SK-N-SH (cell line): ENCODE measurements at regions not wholly inside any gene's neighbourhood (a gene's known extent, or its start where the extent isn't known, plus 50 kb on each side); places are given as distances from the start of the nearest gene placed in this dataset.

Source experiments
- CTCF ChIA-PET: fragments of 300-600, 350-600 bp; formaldehyde crosslinking; extraction: SDS; loops from one replicate; lab custom pipeline; 2021; lab: Yijun Ruan, JAX
- POLR2A ChIA-PET: fragments of 350-600 bp; sonication (Branson Sonifier 250); formaldehyde crosslinking; extraction: SDS; loops from one replicate; lab custom pipeline; 2020; ENCODE audit warnings: antibody characterized with exemption, inconsistent platforms; lab: Yijun Ruan, JAX
- DNase-seq: peaks from one replicate; pipeline ENCODE4 v3.0.0; 2012
- H2AFZ ChIP-seq: fragments of 200-600 bp; sonication (generic); 2 replicates; pipeline ENCODE4 v1.8.1; 2016; ENCODE audit warnings: antibody characterized with exemption, mild to moderate bottlenecking, low read depth
- H3F3A ChIP-seq: fragments of 200-600 bp; sonication (generic); replicated peaks from 2 replicates; pipeline ENCODE3; 2016; ENCODE audit warnings: antibody characterized with exemption, mild to moderate bottlenecking; ENCODE audit not compliant: insufficient read depth
- H3K27ac ChIP-seq, 2 experiments: fragments of 200-500 bp in 1 of 2; fragments of 200-600 bp in 1 of 2; sonication (Bioruptor generic) in 1 of 2; sonication (generic), shearing (Covaris generic) in 1 of 2; 2 replicates each; pipeline versions ENCODE4 v1.5.1 to v1.6.1; 2014 to 2016; ENCODE audit warnings: low read depth in 2 of 2, inconsistent platforms in 1 of 2, low read length in 1 of 2, mild to moderate bottlenecking in 1 of 2, mixed read lengths in 1 of 2
- H3K27me3 ChIP-seq: fragments of 200-600 bp; sonication (generic), shearing (Covaris generic); 2 replicates; pipeline ENCODE4 v1.6.1; 2016; ENCODE audit warnings: mixed run types; ENCODE audit not compliant: insufficient read depth
- H3K36me3 ChIP-seq, 2 experiments: fragments of 200-500 bp in 1 of 2; fragments of 200-600 bp in 1 of 2; sonication (Bioruptor generic) in 1 of 2; sonication (generic) in 1 of 2; replicated peaks in 1 of 2; 2 replicates each; pipeline versions ENCODE3 to v1.5.1; 2014 to 2016; ENCODE audit warnings: low read length in 1 of 2, mild to moderate bottlenecking in 1 of 2; ENCODE audit not compliant: insufficient read depth in 2 of 2, control insufficient read depth in 1 of 2
- H3K4me1 ChIP-seq, 2 experiments: fragments of 200-500 bp in 1 of 2; fragments of 200-600 bp in 1 of 2; sonication (Bioruptor generic) in 1 of 2; sonication (generic), shearing (Covaris generic) in 1 of 2; 2 replicates each; pipeline versions ENCODE4 v1.5.1 to v1.6.1; 2014 to 2016; ENCODE audit warnings: low read depth in 1 of 2, low read length in 1 of 2, mixed run types in 1 of 2; ENCODE audit not compliant: insufficient read depth in 2 of 2, control insufficient read depth in 1 of 2
- H3K4me2 ChIP-seq: fragments of 200-600 bp; sonication (generic), shearing (Covaris generic); 2 replicates; pipeline ENCODE4 v1.6.1; 2017; ENCODE audit warnings: mixed run types
- H3K4me3 ChIP-seq, 2 experiments: fragments of 200-500 bp in 1 of 2; fragments of 200-600 bp in 1 of 2; sonication (Bioruptor generic) in 1 of 2; sonication (generic), shearing (Covaris generic) in 1 of 2; 2 replicates each; pipeline versions ENCODE4 v1.5.1 to v1.8.1; 2014 to 2016; ENCODE audit warnings: low read depth in 2 of 2, inconsistent platforms in 1 of 2, low read length in 1 of 2, mild to moderate bottlenecking in 1 of 2, mixed read lengths in 1 of 2, moderate library complexity in 1 of 2
- H3K79me2 ChIP-seq: fragments of 200-600 bp; sonication (generic); 2 replicates; pipeline ENCODE4 v1.8.1; 2017; ENCODE audit warnings: mild to moderate bottlenecking; ENCODE audit not compliant: insufficient read depth
- H3K9ac ChIP-seq: fragments of 200-600 bp; sonication (generic); 2 replicates; pipeline ENCODE4 v1.6.1; 2017; ENCODE audit warnings: mixed run types
- H3K9me2 ChIP-seq: fragments of 200-600 bp; sonication (generic); 2 replicates; pipeline ENCODE4 v1.6.1; 2017; ENCODE audit warnings: mixed run types
- H3K9me3 ChIP-seq: fragments of 200-600 bp; sonication (generic); 2 replicates; pipeline ENCODE4 v1.6.1; 2017; ENCODE audit warnings: mixed run types, mild to moderate bottlenecking, moderate library complexity
- H4K20me1 ChIP-seq: fragments of 200-600 bp; sonication (generic); 2 replicates; pipeline ENCODE4 v1.6.1; 2017; ENCODE audit warnings: mild to moderate bottlenecking, mixed run types; ENCODE audit not compliant: insufficient read depth
- CHD2 ChIP-seq: fragments of 150-350 bp; IDR thresholded peaks from 2 replicates; pipeline ENCODE4 v1.6.1; 2018; ENCODE audit warnings: low read length; ENCODE audit not compliant: partially characterized antibody
- EZH2phosphoT487 ChIP-seq: fragments of 200-600 bp; sonication (generic); IDR thresholded peaks from 2 replicates; pipeline ENCODE4 v1.6.1; 2017; ENCODE audit warnings: low read depth, mixed run types, mild to moderate bottlenecking, antibody characterized with exemption, moderate library complexity, borderline replicate concordance
- FOXM1 ChIP-seq: IDR thresholded peaks from 2 replicates; pipeline ENCODE4 v1.4.0; 2012; ENCODE audit warnings: low read depth, mild to moderate bottlenecking
- GATA2 ChIP-seq: sonication (generic); formaldehyde crosslinking; IDR thresholded peaks from 2 replicates; pipeline ENCODE4 v1.5.0; 2020; ENCODE audit warnings: mild to moderate bottlenecking, missing genetic modification reagents
- RAD21 ChIP-seq: IDR thresholded peaks from 2 replicates; pipeline ENCODE4 v1.6.1; 2012; ENCODE audit warnings: mild to moderate bottlenecking, low read length
- SMC3 ChIP-seq: IDR thresholded peaks from 2 replicates; pipeline ENCODE4 v1.6.1; 2012; ENCODE audit warnings: low read depth, low read length, improper control_type of control experiment
- TAF1 ChIP-seq: IDR thresholded peaks from 2 replicates; pipeline ENCODE4 v1.6.1; 2012; ENCODE audit warnings: low read depth, mild to moderate bottlenecking, low read length, moderate library complexity, borderline replicate concordance
- whole genome bisulfite sequencing: methylation state at CpG from one replicate; pipeline ENCODE4 v1.1.6; 2017; ENCODE audit warnings: low lambda C conversion rate; 5-methylcytosine and 5-hydroxymethylcytosine counted together
- TF ChIP-seq, protein P1 (sequence below): IDR thresholded peaks from 2 replicates; pipeline ENCODE4 v1.6.1; 2012; ENCODE audit warnings: mild to moderate bottlenecking, low read depth, low read length, moderate library complexity
- TF ChIP-seq, protein P2 (sequence below): fragments of 200-600 bp; sonication (generic); IDR thresholded peaks from 2 replicates; pipeline ENCODE4 v1.6.1; 2017; ENCODE audit warnings: antibody characterized with exemption, mild to moderate bottlenecking, moderate library complexity

GRCh38 chr9:22241611-22242010, 205.0 kb upstream of the DMRTA1 start (continued):
- no peak for TF ChIP-seq FOXM1
- no peak for TF ChIP-seq TAF1
- no peak for TF ChIP-seq CHD2

DNA sequence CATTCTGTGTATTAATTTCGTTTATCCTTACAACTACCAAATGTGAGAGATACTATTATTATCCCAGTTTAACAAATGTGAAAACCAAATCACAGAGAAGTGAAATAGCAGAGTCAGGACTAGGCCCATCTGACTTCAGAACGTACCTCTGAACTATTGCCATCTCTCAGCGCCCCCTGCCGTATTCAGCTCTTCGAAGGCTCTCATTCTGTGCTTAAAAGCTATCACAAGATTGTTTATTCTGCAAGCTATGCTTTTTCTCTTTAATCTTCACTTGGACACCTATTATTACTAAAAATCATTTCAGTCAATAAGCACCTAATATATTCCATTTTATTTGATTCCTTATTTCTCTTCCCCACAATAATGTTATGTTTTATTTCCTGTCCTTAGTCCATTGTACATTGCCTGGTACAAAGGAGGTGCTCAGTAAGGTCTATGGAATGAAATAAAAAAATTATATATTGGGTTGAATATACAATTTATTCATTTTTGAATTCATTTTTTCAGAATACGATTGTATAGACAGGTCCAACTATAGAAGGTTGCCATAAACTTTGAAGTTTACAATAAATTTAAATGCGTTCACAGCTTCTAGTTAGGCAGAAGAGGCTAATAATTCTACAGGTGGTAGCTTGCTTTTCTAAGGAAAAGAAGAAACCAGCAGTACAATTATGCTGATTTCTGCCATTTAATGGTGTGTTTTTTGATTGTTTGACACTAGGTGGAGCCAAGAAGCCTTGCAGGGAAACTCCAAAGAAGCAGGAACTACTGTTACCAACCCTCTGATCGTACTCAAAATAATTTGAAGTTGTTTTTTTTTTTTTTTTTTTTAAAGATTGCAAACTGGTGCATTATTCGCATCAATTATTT, 202.2 kb upstream of the DMRTA1 start:
- Histone ChIP-seq H3K4me1 (no peaks in the 10 kb centered on the region), H4K20me1 (no peaks in the 10 kb centered on the region), H3K27me3 (peaks cover 5% of the 10 kb centered on the region; the same call in 1 of the 2 replicates), H3K27ac (no peak overlapping the region), H3K9ac (no peak overlapping the region), H3K36me3 (no peaks in the 10 kb centered on the region), H3K9me2 (no peaks in the 10 kb centered on the region), H2AFZ (no peak overlapping the region), H3K4me3 (peak overlapping the region in 1 of 2 experiments; percentile 15; a peak in 1 of 4 replicates), H3K4me2 (no peak overlapping the region), H3K79me2 (no peaks in the 10 kb centered on the region), H3F3A (no peaks in the 10 kb centered on the region), H3K9me3 (no peaks in the 10 kb centered on the region)
- TF ChIP-seq GATA2 (CRISPR knock-in tag) (no peak), EZH2phosphoT487 (no peak), SMC3 (peak; percentile 42), RAD21 (peak; percentile 61)
- TF ChIP-seq, protein P1, sequence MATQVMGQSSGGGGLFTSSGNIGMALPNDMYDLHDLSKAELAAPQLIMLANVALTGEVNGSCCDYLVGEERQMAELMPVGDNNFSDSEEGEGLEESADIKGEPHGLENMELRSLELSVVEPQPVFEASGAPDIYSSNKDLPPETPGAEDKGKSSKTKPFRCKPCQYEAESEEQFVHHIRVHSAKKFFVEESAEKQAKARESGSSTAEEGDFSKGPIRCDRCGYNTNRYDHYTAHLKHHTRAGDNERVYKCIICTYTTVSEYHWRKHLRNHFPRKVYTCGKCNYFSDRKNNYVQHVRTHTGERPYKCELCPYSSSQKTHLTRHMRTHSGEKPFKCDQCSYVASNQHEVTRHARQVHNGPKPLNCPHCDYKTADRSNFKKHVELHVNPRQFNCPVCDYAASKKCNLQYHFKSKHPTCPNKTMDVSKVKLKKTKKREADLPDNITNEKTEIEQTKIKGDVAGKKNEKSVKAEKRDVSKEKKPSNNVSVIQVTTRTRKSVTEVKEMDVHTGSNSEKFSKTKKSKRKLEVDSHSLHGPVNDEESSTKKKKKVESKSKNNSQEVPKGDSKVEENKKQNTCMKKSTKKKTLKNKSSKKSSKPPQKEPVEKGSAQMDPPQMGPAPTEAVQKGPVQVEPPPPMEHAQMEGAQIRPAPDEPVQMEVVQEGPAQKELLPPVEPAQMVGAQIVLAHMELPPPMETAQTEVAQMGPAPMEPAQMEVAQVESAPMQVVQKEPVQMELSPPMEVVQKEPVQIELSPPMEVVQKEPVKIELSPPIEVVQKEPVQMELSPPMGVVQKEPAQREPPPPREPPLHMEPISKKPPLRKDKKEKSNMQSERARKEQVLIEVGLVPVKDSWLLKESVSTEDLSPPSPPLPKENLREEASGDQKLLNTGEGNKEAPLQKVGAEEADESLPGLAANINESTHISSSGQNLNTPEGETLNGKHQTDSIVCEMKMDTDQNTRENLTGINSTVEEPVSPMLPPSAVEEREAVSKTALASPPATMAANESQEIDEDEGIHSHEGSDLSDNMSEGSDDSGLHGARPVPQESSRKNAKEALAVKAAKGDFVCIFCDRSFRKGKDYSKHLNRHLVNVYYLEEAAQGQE, result no peak
- TF ChIP-seq, protein P2, sequence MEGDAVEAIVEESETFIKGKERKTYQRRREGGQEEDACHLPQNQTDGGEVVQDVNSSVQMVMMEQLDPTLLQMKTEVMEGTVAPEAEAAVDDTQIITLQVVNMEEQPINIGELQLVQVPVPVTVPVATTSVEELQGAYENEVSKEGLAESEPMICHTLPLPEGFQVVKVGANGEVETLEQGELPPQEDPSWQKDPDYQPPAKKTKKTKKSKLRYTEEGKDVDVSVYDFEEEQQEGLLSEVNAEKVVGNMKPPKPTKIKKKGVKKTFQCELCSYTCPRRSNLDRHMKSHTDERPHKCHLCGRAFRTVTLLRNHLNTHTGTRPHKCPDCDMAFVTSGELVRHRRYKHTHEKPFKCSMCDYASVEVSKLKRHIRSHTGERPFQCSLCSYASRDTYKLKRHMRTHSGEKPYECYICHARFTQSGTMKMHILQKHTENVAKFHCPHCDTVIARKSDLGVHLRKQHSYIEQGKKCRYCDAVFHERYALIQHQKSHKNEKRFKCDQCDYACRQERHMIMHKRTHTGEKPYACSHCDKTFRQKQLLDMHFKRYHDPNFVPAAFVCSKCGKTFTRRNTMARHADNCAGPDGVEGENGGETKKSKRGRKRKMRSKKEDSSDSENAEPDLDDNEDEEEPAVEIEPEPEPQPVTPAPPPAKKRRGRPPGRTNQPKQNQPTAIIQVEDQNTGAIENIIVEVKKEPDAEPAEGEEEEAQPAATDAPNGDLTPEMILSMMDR, result peak; percentile 63
- WGBS, result 11% methylated on average over 9 of the region's 9 CpGs
- ChIA-PET POLR2A (no interaction called here), CTCF (interaction anchor here (0.6 to 1.9 kb wide), 15 partner anchors 9 to 441 kb away, joined by 3 to 10 read pairs (median 4); no protein-coding TSS in a partner anchor)
- DNase-seq, result no peak
